ENCODE measurements at regions not wholly inside any gene's neighbourhood (a gene's known extent, or its start where the extent isn't known, plus 50 kb on each side); places are given as distances from the start of the nearest gene placed in this dataset.

GRCh38 chr4:111282035-111282434, 659.2 kb upstream of the PITX2 start:
- no peaks in the 10 kb centered on the region for H3K4me1 Mint-ChIP-seq
- H3K79me2 ChIP-seq (ENCODE audit: control insufficient read depth, insufficient read depth, low read length): no peaks in the 10 kb centered on the region
- no peaks in the 10 kb centered on the region for H3K27me3 ChIP-seq (replicated peaks in 1 of 4; ENCODE audit: control extremely low read depth in 1 of 4, control insufficient read depth in 3 of 4, insufficient read depth in 4 of 4, low read length in 3 of 4)
- ChIA-PET CTCF (interaction anchor here (1.2 kb wide), 1 partner anchor 1283 kb away, joined by 4 read pairs; no protein-coding TSS in a partner anchor), POLR2A (no interaction called here)
- DNase-seq (no peak), ATAC-seq (ENCODE audit: low read depth) (no peak)
- no peak overlapping the region for H3K4me3 ChIP-seq (ENCODE audit: control extremely low read depth in 1 of 5, extremely low read depth in 1 of 5, insufficient read depth in 1 of 5, low read depth in 2 of 5, low read length in 4 of 5)
- H3K27ac ChIP-seq (ENCODE audit: low read length in 2 of 2): no peak overlapping the region
- H3K9me3 Mint-ChIP-seq (ENCODE audit: insufficient read depth): no peaks in the 10 kb centered on the region
- no peak overlapping the region for H2AFZ ChIP-seq (ENCODE audit: insufficient read depth, low read depth, low read length, poor library complexity, severe bottlenecking)
- no peak overlapping the region for H3K4me2 ChIP-seq (replicated peaks; ENCODE audit: low read depth, low read length, poor library complexity, severe bottlenecking)
- intact Hi-C loops (cut with micrococcal nuclease): no loop called here
- no peaks in the 10 kb centered on the region for H3K36me3 ChIP-seq (replicated peaks in 1 of 2; ENCODE audit: control extremely low read depth in 1 of 2, control insufficient read depth in 1 of 2, extremely low read depth in 1 of 2, insufficient read depth in 2 of 2, low read length in 1 of 2)
- H3K4me1 ChIP-seq (ENCODE audit: control insufficient read depth in 2 of 2, insufficient read depth in 2 of 2, low read length in 2 of 2): no peaks in the 10 kb centered on the region
- H4K20me1 ChIP-seq (ENCODE audit: control insufficient read depth, insufficient read depth, low read length, poor library complexity, severe bottlenecking): no peaks in the 10 kb centered on the region
- no peak overlapping the region for H3K4me3 Mint-ChIP-seq
- no peak overlapping the region for H3K9ac ChIP-seq (ENCODE audit: low read length)
- no peak overlapping the region for H3K27ac Mint-ChIP-seq
- H3K27me3 Mint-ChIP-seq: peaks cover 5% of the 10 kb centered on the region
- H3K9me3 ChIP-seq (ENCODE audit: control extremely low read depth in 1 of 3, control insufficient read depth in 2 of 3, insufficient read depth in 1 of 3, low read length in 2 of 3): no peaks in the 10 kb centered on the region
- TF ChIP-seq EZH2 (IDR thresholded peaks at IDR 0.05; ENCODE audit: borderline replicate concordance, insufficient read depth, low read depth, low read length, poor library complexity, severe bottlenecking) (no peak), CTCF (IDR thresholded peaks at IDR 0.05) (no peak)
- WGBS (ENCODE audit: insufficient coverage): no CpG with 5 or more reads among the region's 1 CpG

GRCh38 chr4:111283066-111283677, 660.3 kb upstream of the PITX2 start:
- H3K27ac ChIP-seq (ENCODE audit: low read length in 2 of 2): no peak overlapping the region
- intact Hi-C loops (cut with micrococcal nuclease): no loop called here
- no peak overlapping the region for H3K9ac ChIP-seq (ENCODE audit: low read length)
- H4K20me1 ChIP-seq (ENCODE audit: control insufficient read depth, insufficient read depth, low read length, poor library complexity, severe bottlenecking): no peaks in the 10 kb centered on the region
- H2AFZ ChIP-seq (ENCODE audit: insufficient read depth, low read depth, low read length, poor library complexity, severe bottlenecking): no peak overlapping the region
- WGBS (ENCODE audit: insufficient coverage): 21% methylated on average over 4 of the region's 7 CpGs
- Mint-ChIP-seq H3K27me3 (peaks cover 5% of the 10 kb centered on the region), H3K4me1 (no peaks in the 10 kb centered on the region), H3K27ac (no peak overlapping the region), H3K4me3 (no peak overlapping the region), H3K9me3 (ENCODE audit: insufficient read depth) (no peaks in the 10 kb centered on the region)
- no peaks in the 10 kb centered on the region for H3K9me3 ChIP-seq (ENCODE audit: control extremely low read depth in 1 of 3, control insufficient read depth in 2 of 3, insufficient read depth in 1 of 3, low read length in 2 of 3)
- no peaks in the 10 kb centered on the region for H3K79me2 ChIP-seq (ENCODE audit: control insufficient read depth, insufficient read depth, low read length)
- H3K4me3 ChIP-seq (ENCODE audit: control extremely low read depth in 1 of 5, extremely low read depth in 1 of 5, insufficient read depth in 1 of 5, low read depth in 2 of 5, low read length in 4 of 5): no peak overlapping the region
- DNase-seq (peak; percentile 35), ATAC-seq (ENCODE audit: low read depth) (no peak)
- peak; percentile 85 for TF ChIP-seq CTCF (IDR thresholded peaks at IDR 0.05)
- no peak for TF ChIP-seq EZH2 (IDR thresholded peaks at IDR 0.05; ENCODE audit: borderline replicate concordance, insufficient read depth, low read depth, low read length, poor library complexity, severe bottlenecking)
- H3K27me3 ChIP-seq (replicated peaks in 1 of 4; ENCODE audit: control extremely low read depth in 1 of 4, control insufficient read depth in 3 of 4, insufficient read depth in 4 of 4, low read length in 3 of 4): no peaks in the 10 kb centered on the region
- H3K36me3 ChIP-seq (replicated peaks in 1 of 2; ENCODE audit: control extremely low read depth in 1 of 2, control insufficient read depth in 1 of 2, extremely low read depth in 1 of 2, insufficient read depth in 2 of 2, low read length in 1 of 2): no peaks in the 10 kb centered on the region
- CTCF ChIA-PET: interaction anchor here (0.9 to 1.2 kb wide), 2 partner anchors 10 to 1284 kb away, joined by 3 to 4 read pairs; no protein-coding TSS in a partner anchor
- H3K4me2 ChIP-seq (replicated peaks; ENCODE audit: low read depth, low read length, poor library complexity, severe bottlenecking): no peak overlapping the region
- POLR2A ChIA-PET: no interaction called here
- H3K4me1 ChIP-seq (ENCODE audit: control insufficient read depth in 2 of 2, insufficient read depth in 2 of 2, low read length in 2 of 2): no peaks in the 10 kb centered on the region

Data from B cell (primary cell).